ENCODE measurements at regions not wholly inside any gene's neighbourhood (a gene's known extent, or its start where the extent isn't known, plus 50 kb on each side); places are given as distances from the start of the nearest gene placed in this dataset.

GRCh38 chr5:4576908-4577307, 563.2 kb upstream of the ADAMTS16 start:
- H3K4me2 ChIP-seq = no peak overlapping the region
- no peaks in the 10 kb centered on the region; the same call in 1 of the 2 replicates for H3K9me2 ChIP-seq (ENCODE audit: insufficient read depth)
- ATAC-seq (no peak), DNase-seq (ENCODE audit: low spot score) (no peak)
- Mint-ChIP-seq H3K4me3 (no peak overlapping the region), H3K27ac (no peak overlapping the region; the same call in 1 of the 2 replicates), H3K9me3 (peaks cover 14% of the 10 kb centered on the region; the same call in 2 of the 3 replicates), H3K27me3 (ENCODE audit: insufficient read depth, low read depth, poor library complexity) (peaks cover 5% of the 10 kb centered on the region), H3K36me3 (ENCODE audit: low read depth) (peaks cover 13% of the 10 kb centered on the region), H3K4me1 (peaks cover 8% of the 10 kb centered on the region; the same call in 1 of the 3 replicates)
- no peak overlapping the region for H3K4me3 ChIP-seq
- TF ChIP-seq ZNF331 (CRISPR knock-in tag; IDR thresholded peaks at IDR 0.05; ENCODE audit: low read depth) (no peak), ZNF114 (CRISPR knock-in tag; IDR thresholded peaks at IDR 0.05) (no peak), EZH2 (IDR thresholded peaks at IDR 0.05; ENCODE audit: low read depth, unreplicated experiment) (no peak), NANOG (IDR thresholded peaks at IDR 0.05; ENCODE audit: borderline replicate concordance) (no peak), POLR2AphosphoS5 (IDR thresholded peaks at IDR 0.05; ENCODE audit: low read depth) (no peak), CREB1 (CRISPR knock-in tag; IDR thresholded peaks at IDR 0.05; ENCODE audit: low read depth) (no peak), JUNB (IDR thresholded peaks at IDR 0.05; ENCODE audit: unreplicated experiment) (no peak), EZH2phosphoT487 (IDR thresholded peaks at IDR 0.05; ENCODE audit: unreplicated experiment) (no peak), STAT1 (IDR thresholded peaks at IDR 0.05; ENCODE audit: unreplicated experiment) (no peak)
- TF ChIP-seq, protein P1, sequence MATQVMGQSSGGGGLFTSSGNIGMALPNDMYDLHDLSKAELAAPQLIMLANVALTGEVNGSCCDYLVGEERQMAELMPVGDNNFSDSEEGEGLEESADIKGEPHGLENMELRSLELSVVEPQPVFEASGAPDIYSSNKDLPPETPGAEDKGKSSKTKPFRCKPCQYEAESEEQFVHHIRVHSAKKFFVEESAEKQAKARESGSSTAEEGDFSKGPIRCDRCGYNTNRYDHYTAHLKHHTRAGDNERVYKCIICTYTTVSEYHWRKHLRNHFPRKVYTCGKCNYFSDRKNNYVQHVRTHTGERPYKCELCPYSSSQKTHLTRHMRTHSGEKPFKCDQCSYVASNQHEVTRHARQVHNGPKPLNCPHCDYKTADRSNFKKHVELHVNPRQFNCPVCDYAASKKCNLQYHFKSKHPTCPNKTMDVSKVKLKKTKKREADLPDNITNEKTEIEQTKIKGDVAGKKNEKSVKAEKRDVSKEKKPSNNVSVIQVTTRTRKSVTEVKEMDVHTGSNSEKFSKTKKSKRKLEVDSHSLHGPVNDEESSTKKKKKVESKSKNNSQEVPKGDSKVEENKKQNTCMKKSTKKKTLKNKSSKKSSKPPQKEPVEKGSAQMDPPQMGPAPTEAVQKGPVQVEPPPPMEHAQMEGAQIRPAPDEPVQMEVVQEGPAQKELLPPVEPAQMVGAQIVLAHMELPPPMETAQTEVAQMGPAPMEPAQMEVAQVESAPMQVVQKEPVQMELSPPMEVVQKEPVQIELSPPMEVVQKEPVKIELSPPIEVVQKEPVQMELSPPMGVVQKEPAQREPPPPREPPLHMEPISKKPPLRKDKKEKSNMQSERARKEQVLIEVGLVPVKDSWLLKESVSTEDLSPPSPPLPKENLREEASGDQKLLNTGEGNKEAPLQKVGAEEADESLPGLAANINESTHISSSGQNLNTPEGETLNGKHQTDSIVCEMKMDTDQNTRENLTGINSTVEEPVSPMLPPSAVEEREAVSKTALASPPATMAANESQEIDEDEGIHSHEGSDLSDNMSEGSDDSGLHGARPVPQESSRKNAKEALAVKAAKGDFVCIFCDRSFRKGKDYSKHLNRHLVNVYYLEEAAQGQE (IDR thresholded peaks at IDR 0.05; ENCODE audit: unreplicated experiment) = no peak
- TF ChIP-seq, protein P2, sequence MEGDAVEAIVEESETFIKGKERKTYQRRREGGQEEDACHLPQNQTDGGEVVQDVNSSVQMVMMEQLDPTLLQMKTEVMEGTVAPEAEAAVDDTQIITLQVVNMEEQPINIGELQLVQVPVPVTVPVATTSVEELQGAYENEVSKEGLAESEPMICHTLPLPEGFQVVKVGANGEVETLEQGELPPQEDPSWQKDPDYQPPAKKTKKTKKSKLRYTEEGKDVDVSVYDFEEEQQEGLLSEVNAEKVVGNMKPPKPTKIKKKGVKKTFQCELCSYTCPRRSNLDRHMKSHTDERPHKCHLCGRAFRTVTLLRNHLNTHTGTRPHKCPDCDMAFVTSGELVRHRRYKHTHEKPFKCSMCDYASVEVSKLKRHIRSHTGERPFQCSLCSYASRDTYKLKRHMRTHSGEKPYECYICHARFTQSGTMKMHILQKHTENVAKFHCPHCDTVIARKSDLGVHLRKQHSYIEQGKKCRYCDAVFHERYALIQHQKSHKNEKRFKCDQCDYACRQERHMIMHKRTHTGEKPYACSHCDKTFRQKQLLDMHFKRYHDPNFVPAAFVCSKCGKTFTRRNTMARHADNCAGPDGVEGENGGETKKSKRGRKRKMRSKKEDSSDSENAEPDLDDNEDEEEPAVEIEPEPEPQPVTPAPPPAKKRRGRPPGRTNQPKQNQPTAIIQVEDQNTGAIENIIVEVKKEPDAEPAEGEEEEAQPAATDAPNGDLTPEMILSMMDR (conservative IDR thresholded peaks at IDR 0.05; ENCODE audit: low read depth in 2 of 2) = no peak
- TF ChIP-seq, protein P3, sequence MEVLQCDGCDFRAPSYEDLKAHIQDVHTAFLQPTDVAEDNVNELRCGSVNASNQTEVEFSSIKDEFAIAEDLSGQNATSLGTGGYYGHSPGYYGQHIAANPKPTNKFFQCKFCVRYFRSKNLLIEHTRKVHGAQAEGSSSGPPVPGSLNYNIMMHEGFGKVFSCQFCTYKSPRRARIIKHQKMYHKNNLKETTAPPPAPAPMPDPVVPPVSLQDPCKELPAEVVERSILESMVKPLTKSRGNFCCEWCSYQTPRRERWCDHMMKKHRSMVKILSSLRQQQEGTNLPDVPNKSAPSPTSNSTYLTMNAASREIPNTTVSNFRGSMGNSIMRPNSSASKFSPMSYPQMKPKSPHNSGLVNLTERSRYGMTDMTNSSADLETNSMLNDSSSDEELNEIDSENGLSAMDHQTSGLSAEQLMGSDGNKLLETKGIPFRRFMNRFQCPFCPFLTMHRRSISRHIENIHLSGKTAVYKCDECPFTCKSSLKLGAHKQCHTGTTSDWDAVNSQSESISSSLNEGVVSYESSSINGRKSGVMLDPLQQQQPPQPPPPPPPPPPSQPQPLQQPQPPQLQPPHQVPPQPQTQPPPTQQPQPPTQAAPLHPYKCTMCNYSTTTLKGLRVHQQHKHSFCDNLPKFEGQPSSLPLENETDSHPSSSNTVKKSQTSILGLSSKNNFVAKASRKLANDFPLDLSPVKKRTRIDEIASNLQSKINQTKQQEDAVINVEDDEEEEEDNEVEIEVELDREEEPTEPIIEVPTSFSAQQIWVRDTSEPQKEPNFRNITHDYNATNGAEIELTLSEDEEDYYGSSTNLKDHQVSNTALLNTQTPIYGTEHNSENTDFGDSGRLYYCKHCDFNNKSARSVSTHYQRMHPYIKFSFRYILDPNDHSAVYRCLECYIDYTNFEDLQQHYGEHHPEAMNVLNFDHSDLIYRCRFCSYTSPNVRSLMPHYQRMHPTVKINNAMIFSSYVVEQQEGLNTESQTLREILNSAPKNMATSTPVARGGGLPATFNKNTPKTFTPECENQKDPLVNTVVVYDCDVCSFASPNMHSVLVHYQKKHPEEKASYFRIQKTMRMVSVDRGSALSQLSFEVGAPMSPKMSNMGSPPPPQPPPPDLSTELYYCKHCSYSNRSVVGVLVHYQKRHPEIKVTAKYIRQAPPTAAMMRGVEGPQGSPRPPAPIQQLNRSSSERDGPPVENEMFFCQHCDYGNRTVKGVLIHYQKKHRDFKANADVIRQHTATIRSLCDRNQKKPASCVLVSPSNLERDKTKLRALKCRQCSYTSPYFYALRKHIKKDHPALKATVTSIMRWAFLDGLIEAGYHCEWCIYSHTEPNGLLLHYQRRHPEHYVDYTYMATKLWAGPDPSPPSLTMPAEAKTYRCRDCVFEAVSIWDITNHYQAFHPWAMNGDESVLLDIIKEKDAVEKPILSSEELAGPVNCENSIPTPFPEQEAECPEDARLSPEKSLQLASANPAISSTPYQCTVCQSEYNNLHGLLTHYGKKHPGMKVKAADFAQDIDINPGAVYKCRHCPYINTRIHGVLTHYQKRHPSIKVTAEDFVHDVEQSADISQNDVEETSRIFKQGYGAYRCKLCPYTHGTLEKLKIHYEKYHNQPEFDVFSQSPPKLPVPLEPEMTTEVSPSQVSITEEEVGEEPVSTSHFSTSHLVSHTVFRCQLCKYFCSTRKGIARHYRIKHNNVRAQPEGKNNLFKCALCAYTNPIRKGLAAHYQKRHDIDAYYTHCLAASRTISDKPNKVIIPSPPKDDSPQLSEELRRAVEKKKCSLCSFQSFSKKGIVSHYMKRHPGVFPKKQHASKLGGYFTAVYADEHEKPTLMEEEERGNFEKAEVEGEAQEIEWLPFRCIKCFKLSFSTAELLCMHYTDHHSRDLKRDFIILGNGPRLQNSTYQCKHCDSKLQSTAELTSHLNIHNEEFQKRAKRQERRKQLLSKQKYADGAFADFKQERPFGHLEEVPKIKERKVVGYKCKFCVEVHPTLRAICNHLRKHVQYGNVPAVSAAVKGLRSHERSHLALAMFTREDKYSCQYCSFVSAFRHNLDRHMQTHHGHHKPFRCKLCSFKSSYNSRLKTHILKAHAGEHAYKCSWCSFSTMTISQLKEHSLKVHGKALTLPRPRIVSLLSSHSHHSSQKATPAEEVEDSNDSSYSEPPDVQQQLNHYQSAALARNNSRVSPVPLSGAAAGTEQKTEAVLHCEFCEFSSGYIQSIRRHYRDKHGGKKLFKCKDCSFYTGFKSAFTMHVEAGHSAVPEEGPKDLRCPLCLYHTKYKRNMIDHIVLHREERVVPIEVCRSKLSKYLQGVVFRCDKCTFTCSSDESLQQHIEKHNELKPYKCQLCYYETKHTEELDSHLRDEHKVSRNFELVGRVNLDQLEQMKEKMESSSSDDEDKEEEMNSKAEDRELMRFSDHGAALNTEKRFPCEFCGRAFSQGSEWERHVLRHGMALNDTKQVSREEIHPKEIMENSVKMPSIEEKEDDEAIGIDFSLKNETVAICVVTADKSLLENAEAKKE (CRISPR knock-in tag; IDR thresholded peaks at IDR 0.05) = no peak
- TF ChIP-seq, protein P4, sequence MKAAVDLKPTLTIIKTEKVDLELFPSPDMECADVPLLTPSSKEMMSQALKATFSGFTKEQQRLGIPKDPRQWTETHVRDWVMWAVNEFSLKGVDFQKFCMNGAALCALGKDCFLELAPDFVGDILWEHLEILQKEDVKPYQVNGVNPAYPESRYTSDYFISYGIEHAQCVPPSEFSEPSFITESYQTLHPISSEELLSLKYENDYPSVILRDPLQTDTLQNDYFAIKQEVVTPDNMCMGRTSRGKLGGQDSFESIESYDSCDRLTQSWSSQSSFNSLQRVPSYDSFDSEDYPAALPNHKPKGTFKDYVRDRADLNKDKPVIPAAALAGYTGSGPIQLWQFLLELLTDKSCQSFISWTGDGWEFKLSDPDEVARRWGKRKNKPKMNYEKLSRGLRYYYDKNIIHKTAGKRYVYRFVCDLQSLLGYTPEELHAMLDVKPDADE (IDR thresholded peaks at IDR 0.05) = no peak
- no peaks in the 10 kb centered on the region for H3F3A ChIP-seq (replicated peaks; ENCODE audit: low read depth)
- H2AFZ ChIP-seq = no peak overlapping the region
- H3K36me3 ChIP-seq (ENCODE audit: insufficient read depth) = no peaks in the 10 kb centered on the region
- H4K20me1 ChIP-seq (replicated peaks; ENCODE audit: insufficient read depth) = no peaks in the 10 kb centered on the region
- H3K27me3 ChIP-seq (ENCODE audit: insufficient read depth) = no peaks in the 10 kb centered on the region
- H3K79me2 ChIP-seq (replicated peaks; ENCODE audit: insufficient read depth) = no peaks in the 10 kb centered on the region
- H3K27ac ChIP-seq (ENCODE audit: low read depth) = no peak overlapping the region
- no peaks in the 10 kb centered on the region for H3K4me1 ChIP-seq (ENCODE audit: insufficient read depth)

Measured in GM23338 (cell line).